DND-41 (cell line): ENCODE measurements at regions not wholly inside any gene's neighbourhood (a gene's known extent, or its start where the extent isn't known, plus 50 kb on each side); places are given as distances from the start of the nearest gene placed in this dataset.

ENCODE experiments used
- EZH2 ChIP-seq: IDR thresholded peaks from 3 replicates; pipeline ENCODE4 v1.6.1; 2012; ENCODE audit warnings: borderline replicate concordance, low read depth, mild to moderate bottlenecking, moderate library complexity, low read length, inconsistent platforms; ENCODE audit not compliant: severe bottlenecking
- TF ChIP-seq, protein P1 (sequence below): IDR thresholded peaks from 2 replicates; pipeline ENCODE4 v1.5.1; 2012; ENCODE audit warnings: borderline replicate concordance, low read length, moderate library complexity, mild to moderate bottlenecking; ENCODE audit not compliant: poor library complexity, severe bottlenecking; ENCODE audit errors: extremely low read depth

DNA sequence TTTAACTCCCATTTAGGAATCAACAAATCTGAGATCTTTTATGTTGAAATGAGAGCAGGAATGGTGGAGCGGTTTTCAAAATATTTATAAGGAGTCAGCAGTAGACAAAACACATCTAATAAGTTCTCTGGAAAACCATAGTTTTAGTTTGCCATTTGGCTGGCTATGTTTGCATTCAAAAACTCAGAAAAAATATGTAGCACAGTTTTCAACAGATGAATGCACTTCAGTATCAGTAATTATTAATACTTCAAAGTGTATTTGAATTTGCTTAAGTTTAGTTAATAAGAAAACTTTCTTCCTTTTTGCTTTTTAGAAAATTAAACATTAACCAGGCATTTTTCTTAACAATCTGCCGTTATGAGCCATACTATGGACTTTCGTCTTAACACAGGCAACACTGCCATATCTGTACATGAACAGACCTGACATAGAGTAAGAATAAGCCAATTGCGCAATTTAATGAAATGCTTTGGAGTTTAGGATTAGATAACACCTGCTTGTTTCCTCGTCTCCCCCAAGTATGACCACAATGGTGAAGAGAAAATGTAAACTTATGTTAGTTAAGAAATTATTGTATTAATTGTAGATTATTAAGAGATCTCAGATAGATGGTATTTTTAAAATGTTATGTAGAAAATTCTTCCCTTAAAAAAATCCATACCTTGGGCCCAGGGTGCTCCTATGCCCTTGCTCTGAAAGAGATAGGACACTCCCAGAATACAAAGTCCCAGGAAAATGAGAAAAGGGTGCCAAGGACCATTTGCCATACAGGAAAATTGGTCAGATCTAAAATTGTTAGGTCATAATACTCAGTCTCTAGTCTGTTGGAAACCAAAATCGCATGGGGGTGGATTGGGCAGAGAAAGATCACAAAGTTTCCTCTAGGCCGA, 552.3 kb upstream of the ARGLU1 start:
- TF ChIP-seq, protein P1, sequence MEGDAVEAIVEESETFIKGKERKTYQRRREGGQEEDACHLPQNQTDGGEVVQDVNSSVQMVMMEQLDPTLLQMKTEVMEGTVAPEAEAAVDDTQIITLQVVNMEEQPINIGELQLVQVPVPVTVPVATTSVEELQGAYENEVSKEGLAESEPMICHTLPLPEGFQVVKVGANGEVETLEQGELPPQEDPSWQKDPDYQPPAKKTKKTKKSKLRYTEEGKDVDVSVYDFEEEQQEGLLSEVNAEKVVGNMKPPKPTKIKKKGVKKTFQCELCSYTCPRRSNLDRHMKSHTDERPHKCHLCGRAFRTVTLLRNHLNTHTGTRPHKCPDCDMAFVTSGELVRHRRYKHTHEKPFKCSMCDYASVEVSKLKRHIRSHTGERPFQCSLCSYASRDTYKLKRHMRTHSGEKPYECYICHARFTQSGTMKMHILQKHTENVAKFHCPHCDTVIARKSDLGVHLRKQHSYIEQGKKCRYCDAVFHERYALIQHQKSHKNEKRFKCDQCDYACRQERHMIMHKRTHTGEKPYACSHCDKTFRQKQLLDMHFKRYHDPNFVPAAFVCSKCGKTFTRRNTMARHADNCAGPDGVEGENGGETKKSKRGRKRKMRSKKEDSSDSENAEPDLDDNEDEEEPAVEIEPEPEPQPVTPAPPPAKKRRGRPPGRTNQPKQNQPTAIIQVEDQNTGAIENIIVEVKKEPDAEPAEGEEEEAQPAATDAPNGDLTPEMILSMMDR: no peak
- TF ChIP-seq EZH2: no peak
